ENCODE measurements at regions not wholly inside any gene's neighbourhood (a gene's known extent, or its start where the extent isn't known, plus 50 kb on each side); places are given as distances from the start of the nearest gene placed in this dataset.
"Not testable (repeated sequence)": the region's sequence is repeated elsewhere in the genome, so short reads cannot be mapped to it uniquely, and the experiment has no call there.

DNA sequence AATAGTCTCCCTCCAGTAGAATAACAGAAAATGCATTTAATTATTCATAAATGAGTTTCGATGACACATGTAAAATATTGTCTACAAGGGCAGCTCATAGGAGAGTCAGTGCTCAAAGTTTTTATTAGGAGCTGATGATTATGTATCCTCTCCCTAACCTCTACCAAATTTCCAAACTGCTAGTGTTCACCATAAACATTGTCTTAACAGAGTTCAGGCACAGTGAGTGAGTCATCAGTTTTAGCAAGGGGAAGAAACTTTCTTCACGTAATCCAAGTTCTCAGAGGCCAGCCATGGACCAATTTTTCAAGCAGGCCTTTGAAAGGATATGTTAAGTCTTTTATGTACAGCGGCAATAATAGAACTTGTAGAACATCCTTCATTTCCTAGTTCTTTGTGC is 649.2 kb upstream of the MIS18BP1 start:
- ChIA-PET POLR2A (no interaction called here), CTCF (no interaction called here)
- Mint-ChIP-seq H3K4me3 (no peak overlapping the region), H3K27ac (no peak overlapping the region), H3K36me3 (ENCODE audit: low read depth) (no peaks in the 10 kb centered on the region), H3K9me3 (ENCODE audit: low read depth) (no peaks in the 10 kb centered on the region), H3K4me1 (no peaks in the 10 kb centered on the region), H3K27me3 (no peaks in the 10 kb centered on the region)
- DNase-seq, result no peak
- no peak for ATAC-seq
- intact Hi-C loops (cut with DNase I, micrococcal nuclease), result no loop called here

DNA sequence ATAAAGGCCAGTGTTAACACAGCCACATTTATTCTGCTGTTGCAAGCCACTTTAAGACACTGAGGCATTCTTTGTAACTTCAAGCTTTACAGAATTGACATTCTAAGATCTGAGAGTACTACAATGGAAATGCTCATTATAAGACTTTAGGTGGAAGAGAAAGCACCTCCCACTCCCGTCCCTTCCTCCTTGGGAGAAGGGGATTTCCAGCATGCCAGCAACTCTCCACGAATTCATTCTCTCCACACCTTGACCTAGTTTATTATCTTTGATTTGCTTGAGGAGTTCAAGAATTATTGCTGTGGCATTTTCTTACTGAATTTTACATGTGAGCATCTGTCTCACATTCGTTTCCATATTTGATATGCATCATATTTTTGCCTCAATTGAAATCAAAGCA is 644.4 kb upstream of the MIS18BP1 start:
- ChIA-PET CTCF (no interaction called here), POLR2A (no interaction called here)
- Mint-ChIP-seq H3K36me3 (ENCODE audit: low read depth) (no peaks in the 10 kb centered on the region), H3K27ac (no peak overlapping the region), H3K4me3 (no peak overlapping the region), H3K27me3 (no peaks in the 10 kb centered on the region), H3K4me1 (no peaks in the 10 kb centered on the region), H3K9me3 (ENCODE audit: low read depth) (no peaks in the 10 kb centered on the region)
- intact Hi-C loops (cut with DNase I, micrococcal nuclease), result no loop called here
- DNase-seq (no peak), ATAC-seq (no peak)

DNA sequence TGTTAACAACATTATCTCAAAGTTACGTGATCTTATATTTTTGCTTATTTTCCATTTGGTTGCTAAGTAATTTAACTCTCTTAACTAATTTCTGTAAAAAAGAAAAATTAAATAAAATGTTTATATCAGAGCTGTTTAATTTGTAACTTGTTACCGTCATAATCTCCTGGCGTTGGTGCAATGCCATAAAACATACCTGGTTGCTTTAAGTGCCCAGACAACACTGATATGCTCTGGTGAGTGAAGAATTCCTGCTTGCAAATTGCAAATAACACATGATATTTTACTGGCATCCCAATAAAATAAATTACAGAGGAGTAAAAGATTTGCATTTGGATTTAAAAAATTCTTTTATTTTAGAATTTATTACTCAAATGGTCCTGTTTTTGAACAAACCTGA is 640.1 kb upstream of the MIS18BP1 start:
- Mint-ChIP-seq H3K27ac (no peak overlapping the region), H3K4me3 (no peak overlapping the region), H3K4me1 (no peaks in the 10 kb centered on the region), H3K36me3 (ENCODE audit: low read depth) (no peaks in the 10 kb centered on the region), H3K9me3 (ENCODE audit: low read depth) (peaks cover 9% of the 10 kb centered on the region), H3K27me3 (no peaks in the 10 kb centered on the region)
- POLR2A ChIA-PET, result no interaction called here
- CTCF ChIA-PET, result no interaction called here
- DNase-seq (no peak), ATAC-seq (no peak)
- intact Hi-C loops (cut with DNase I, micrococcal nuclease), result no loop called here

DNA sequence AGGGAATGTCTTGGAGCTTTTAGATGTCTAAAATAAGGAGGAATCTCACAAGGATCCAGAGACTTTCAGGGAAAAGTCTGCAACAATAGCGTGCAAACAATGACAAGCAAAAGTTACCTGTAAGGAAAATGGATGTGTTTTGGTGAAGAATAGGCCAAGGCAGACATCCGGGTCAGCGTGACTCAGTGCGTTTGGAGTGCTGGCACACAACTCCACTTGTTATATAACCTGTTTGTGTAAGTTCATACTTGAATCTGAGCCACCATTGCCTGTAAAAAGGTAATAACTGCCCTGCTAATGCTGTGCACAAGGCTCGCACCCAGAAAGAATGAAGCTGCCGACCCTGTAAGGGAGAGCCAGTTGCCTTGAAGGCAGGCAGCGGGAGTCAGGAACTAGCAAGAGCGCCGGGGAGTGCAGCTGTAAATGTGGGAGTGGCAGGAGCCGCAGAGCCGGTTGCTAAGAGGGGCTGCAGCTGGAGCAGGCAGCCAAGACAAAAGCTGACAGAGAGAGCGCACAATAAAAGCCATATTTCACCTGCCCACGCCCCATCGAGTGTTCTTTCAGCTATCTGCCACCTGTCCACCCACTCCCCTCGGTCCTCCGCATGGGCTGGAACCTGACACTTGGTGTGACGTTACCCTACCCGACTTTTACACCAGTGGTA is 638.5 kb upstream of the MIS18BP1 start:
- ChIA-PET CTCF (no interaction called here), POLR2A (no interaction called here)
- H3K27me3 Mint-ChIP-seq, result no peaks in the 10 kb centered on the region

DNA sequence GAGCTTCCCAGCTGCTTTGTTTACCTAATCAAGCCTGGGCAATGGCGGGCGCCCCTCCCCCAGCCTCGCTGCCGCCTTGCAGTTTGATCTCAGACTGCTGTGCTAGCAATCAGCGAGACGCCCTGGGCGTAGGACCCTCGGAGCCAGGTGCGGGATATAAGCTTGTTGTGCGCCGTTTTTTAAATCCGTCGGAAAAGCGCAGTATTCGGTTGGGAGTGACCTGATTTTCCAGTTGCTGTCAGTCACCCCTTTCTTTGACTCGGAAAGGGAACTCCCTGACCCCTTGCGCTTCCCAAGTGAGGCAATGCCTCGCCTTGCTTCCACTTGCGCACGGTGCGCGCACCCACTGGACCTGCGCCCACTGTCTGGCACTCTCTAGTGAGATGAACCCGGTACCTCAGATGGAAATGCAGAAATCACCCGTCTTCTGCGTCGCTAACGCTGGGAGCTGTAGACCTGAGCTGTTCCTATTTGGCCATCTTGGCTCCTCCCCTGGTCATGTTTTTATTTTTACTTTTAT is 635.8 kb upstream of the MIS18BP1 start:
- POLR2A ChIA-PET; DNase-seq; intact Hi-C loops (cut with DNase I, micrococcal nuclease); H3K9me3 Mint-ChIP-seq (ENCODE audit: low read depth); H3K4me3 Mint-ChIP-seq; H3K4me1 Mint-ChIP-seq; H3K27ac Mint-ChIP-seq; H3K36me3 Mint-ChIP-seq (ENCODE audit: low read depth); H3K27me3 Mint-ChIP-seq; ATAC-seq; CTCF ChIA-PET: not testable (repeated sequence)

More for the DNA sequence above, 638.5 kb upstream of the MIS18BP1 start:
- no peak for ATAC-seq
- Mint-ChIP-seq H3K36me3 (ENCODE audit: low read depth) (no peaks in the 10 kb centered on the region), H3K27ac (no peak overlapping the region), H3K4me3 (no peak overlapping the region), H3K9me3 (ENCODE audit: low read depth) (peaks cover 9% of the 10 kb centered on the region), H3K4me1 (no peaks in the 10 kb centered on the region)
- no peak for DNase-seq
- intact Hi-C loops (cut with DNase I, micrococcal nuclease), result no loop called here

DNA sequence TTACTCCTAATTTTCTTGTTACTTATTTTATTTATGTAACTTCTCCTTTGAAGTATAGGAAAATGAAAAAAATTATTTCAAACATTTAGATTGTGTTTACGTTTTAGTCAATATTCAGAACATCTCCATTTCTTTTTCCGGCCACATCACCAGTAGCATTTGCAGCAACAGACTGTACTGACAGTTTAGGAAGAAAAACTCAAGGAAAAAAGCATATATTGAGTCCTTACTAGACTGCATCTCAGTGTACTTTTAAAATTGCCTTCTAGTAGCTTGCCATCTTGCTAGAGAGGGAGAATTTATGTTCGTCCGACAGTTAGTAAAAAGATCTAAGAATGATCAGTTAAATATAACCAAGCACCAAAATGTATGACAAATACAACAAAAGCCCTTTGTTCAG is 625.0 kb upstream of the MIS18BP1 start:
- CTCF ChIA-PET, result no interaction called here
- no peaks in the 10 kb centered on the region for H3K27me3 Mint-ChIP-seq
- H3K9me3 Mint-ChIP-seq (ENCODE audit: low read depth), result peaks cover 3% of the 10 kb centered on the region
- no peak for DNase-seq
- POLR2A ChIA-PET, result no interaction called here
- no peak overlapping the region for H3K27ac Mint-ChIP-seq
- no peaks in the 10 kb centered on the region for H3K4me1 Mint-ChIP-seq
- ATAC-seq, result no peak
- no peak overlapping the region for H3K4me3 Mint-ChIP-seq
- intact Hi-C loops (cut with DNase I, micrococcal nuclease), result no loop called here
- H3K36me3 Mint-ChIP-seq (ENCODE audit: low read depth), result no peaks in the 10 kb centered on the region

DNA sequence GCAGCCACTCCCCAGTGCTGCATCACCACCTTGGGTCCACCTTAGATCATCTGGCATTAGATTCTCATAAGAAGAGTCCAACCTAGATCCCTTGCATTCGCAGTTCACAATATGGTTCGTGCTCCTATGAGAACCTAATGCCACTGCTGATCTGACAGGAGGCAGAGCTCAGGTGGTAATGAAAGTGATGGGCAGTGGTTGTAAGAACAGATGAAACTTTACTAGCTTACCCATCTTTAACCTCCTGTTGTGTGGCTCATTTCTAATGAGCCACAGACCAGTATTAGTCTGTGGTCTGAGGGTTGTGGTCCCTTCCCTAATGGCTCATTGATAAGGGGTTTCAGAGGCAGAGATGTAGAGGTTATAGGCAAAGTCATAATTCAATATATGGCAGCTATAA is 615.9 kb upstream of the MIS18BP1 start:
- H3K4me3 Mint-ChIP-seq, result no peak overlapping the region
- POLR2A ChIA-PET, result no interaction called here
- no peaks in the 10 kb centered on the region for H3K4me1 Mint-ChIP-seq
- CTCF ChIA-PET, result no interaction called here
- peaks cover 20% of the 10 kb centered on the region for H3K9me3 Mint-ChIP-seq (ENCODE audit: low read depth)
- H3K27me3 Mint-ChIP-seq, result no peaks in the 10 kb centered on the region
- intact Hi-C loops (cut with DNase I, micrococcal nuclease), result no loop called here
- no peaks in the 10 kb centered on the region for H3K36me3 Mint-ChIP-seq (ENCODE audit: low read depth)
- DNase-seq (no peak), ATAC-seq (no peak)
- H3K27ac Mint-ChIP-seq, result no peak overlapping the region

DNA sequence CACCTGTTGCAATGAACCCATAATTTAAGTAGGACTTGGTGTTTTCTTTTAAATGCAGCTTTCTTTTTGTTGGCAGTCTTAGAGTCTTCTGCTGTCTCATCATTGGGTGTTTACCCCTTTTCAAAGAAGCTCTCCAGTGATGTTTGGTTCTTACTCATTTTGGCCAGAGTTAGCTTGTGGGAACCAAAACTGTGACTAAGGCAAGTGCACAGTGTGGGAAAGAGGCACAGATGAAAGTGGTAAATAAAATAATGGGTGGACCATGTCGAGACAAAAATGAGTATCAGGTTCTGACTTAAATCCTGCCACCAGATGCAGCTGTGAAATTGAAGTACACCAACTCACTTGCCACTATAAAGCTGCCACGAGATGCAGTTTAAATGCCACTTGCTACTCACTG is 615.4 kb upstream of the MIS18BP1 start:
- CTCF ChIA-PET, result no interaction called here
- no peak for DNase-seq
- ATAC-seq, result no peak
- intact Hi-C loops (cut with DNase I, micrococcal nuclease), result no loop called here
- Mint-ChIP-seq H3K4me1 (no peaks in the 10 kb centered on the region), H3K27me3 (no peaks in the 10 kb centered on the region), H3K9me3 (ENCODE audit: low read depth) (peaks cover 20% of the 10 kb centered on the region), H3K36me3 (ENCODE audit: low read depth) (no peaks in the 10 kb centered on the region), H3K4me3 (no peak overlapping the region), H3K27ac (no peak overlapping the region)
- POLR2A ChIA-PET, result no interaction called here

DNA sequence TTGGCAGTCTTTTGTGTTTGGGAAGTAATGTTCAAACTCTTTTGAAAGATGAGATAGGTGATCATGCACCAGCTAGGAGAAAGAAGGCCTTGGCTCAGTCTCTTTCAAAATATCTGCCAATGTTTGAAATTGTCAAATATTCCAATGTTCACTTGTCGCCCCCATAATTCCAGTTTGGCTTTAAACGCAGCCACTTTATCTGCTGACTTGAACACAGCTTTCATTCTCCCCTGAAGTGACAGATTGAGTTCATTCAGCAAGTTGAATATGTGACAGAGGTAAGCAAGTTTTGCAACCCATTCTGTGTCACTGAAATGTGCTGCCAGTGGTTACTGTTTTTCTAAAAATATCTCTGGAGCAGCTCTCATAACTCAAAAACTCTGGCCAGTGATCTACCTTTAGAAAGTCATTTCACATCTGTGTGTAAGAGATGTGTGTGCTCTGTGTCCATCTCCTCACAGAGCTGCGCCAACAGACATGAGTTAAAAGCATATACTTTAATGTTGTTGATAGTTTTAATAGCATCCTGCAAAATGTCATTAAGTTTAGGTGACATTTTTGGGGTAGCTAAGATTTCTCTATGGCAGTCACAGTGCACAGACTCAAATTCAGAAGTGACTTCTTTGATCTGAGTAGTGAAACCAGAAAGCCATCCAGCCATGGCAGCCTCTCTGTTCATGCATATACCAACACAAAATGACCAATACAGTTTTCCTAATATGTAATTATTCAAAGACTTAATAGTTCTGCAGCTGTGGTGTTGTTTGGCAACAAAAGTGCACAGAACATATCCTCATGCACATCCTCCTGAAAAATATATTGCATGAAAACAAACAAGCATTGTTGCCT is 614.3 kb upstream of the MIS18BP1 start:
- Mint-ChIP-seq H3K4me1 (no peaks in the 10 kb centered on the region), H3K27ac (no peak overlapping the region), H3K4me3 (no peak overlapping the region), H3K36me3 (ENCODE audit: low read depth) (no peaks in the 10 kb centered on the region), H3K27me3 (no peaks in the 10 kb centered on the region), H3K9me3 (ENCODE audit: low read depth) (peaks cover 20% of the 10 kb centered on the region)
- CTCF ChIA-PET, result no interaction called here
- intact Hi-C loops (cut with DNase I, micrococcal nuclease), result no loop called here
- DNase-seq (no peak), ATAC-seq (no peak)
- POLR2A ChIA-PET, result no interaction called here

DNA sequence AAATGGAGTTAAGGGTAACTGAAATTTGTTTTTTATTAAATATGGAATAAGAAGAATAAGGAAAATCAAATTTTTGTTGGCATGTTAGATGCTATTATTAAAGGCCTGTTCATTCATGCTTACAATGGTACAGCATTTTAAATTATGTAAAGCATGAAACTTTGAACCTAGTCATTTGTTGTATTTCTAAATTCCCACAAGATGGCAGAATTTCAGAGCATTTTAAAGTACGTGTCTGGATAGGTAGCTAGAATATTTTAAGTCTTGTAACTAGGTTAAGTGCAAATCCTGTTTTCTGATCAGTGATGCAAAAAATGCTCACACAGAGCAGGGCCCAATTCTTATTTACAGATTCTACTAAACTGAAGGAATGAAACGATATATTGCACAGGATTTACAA is 585.6 kb upstream of the MIS18BP1 start:
- Mint-ChIP-seq H3K4me1 (no peaks in the 10 kb centered on the region), H3K36me3 (ENCODE audit: low read depth) (no peaks in the 10 kb centered on the region), H3K4me3 (no peak overlapping the region), H3K27ac (no peak overlapping the region), H3K27me3 (no peaks in the 10 kb centered on the region), H3K9me3 (ENCODE audit: low read depth) (peaks cover 15% of the 10 kb centered on the region)
- ChIA-PET POLR2A (no interaction called here), CTCF (no interaction called here)
- intact Hi-C loops (cut with DNase I, micrococcal nuclease), result loop anchor here in 1 of 2 experiments (10.0 kb wide), 1 partner anchor 506 kb away; no protein-coding TSS in a partner anchor
- no peak for DNase-seq
- no peak for ATAC-seq

DNA sequence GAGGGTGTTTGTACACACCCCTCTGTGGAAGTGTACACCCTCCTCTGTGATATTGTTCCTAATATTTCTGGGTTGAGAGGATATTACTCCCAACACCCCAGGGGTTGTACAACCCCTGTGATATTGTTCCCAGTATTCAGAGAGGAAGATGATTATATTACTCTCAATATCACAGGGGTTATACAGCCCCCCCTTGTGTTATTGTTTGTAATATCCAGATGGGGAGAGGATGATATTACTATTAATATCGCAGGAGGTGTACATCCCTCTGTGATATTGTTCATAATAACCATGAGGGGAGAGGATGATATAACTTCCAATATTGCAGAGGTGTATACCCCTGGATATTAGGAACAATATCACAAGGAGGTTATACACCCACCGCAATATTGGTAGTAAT is 566.1 kb upstream of the MIS18BP1 start:
- no peaks in the 10 kb centered on the region for H3K27me3 Mint-ChIP-seq
- ChIA-PET CTCF (no interaction called here), POLR2A (no interaction called here)
- ATAC-seq, result no peak
- no peak for DNase-seq
- peaks cover 13% of the 10 kb centered on the region for H3K9me3 Mint-ChIP-seq (ENCODE audit: low read depth)
- H3K4me1 Mint-ChIP-seq, result no peaks in the 10 kb centered on the region
- no peak overlapping the region for H3K4me3 Mint-ChIP-seq
- no peaks in the 10 kb centered on the region for H3K36me3 Mint-ChIP-seq (ENCODE audit: low read depth)
- intact Hi-C loops (cut with DNase I, micrococcal nuclease), result no loop called here
- H3K27ac Mint-ChIP-seq, result no peak overlapping the region

DNA sequence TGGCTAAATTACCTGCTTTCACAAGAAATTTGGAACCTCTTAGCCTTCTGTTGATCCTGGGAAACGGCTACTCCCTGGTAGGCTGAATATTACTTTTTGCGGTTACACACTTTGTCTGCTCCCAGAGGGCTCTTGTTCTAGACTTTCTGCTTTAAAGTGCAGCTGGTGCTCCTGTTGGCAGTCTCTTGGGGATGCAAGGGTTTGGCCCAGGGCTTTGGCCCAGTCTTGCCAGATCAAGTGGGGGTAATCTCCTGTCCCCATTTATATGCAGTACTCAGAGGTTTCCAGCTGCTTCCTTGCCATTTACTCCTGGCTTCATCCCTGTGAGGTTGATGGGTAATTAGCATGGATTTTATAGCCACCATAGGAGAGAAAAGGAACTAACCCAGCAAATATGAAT is 558.2 kb upstream of the MIS18BP1 start:
- no peaks in the 10 kb centered on the region for H3K27me3 Mint-ChIP-seq
- no peaks in the 10 kb centered on the region for H3K36me3 Mint-ChIP-seq (ENCODE audit: low read depth)
- ATAC-seq, result no peak
- ChIA-PET POLR2A (no interaction called here), CTCF (no interaction called here)
- H3K4me1 Mint-ChIP-seq, result no peaks in the 10 kb centered on the region
- no peak for DNase-seq
- H3K9me3 Mint-ChIP-seq (ENCODE audit: low read depth), result peaks cover 2% of the 10 kb centered on the region
- H3K27ac Mint-ChIP-seq, result no peak overlapping the region
- intact Hi-C loops (cut with DNase I, micrococcal nuclease), result no loop called here
- no peak overlapping the region for H3K4me3 Mint-ChIP-seq

All from activated CD4-positive, alpha-beta T cell treated with anti-CD3 and anti-CD28 coated beads for 36 hours (primary cell).